ENCODE measurements at regions not wholly inside any gene's neighbourhood (a gene's known extent, or its start where the extent isn't known, plus 50 kb on each side); places are given as distances from the start of the nearest gene placed in this dataset.

DNA sequence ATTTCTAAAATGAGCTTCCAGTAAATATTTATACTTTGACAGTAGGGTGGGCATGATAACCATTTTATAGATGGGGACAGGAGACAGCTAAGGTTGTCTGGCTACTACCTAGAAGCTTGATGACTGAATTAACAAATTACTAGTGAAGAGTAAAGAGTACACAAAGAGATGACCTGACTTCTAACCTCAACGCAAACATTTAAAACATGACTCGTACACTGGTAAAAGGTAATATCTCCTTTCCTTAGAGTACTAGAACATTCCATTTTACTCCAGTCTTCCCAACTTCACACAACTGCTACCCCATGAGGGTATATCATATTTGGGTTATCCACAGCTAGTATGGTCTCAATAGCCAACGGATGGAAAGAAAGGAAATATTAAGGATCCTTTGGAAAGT, 258.9 kb downstream of the FOXO1 start:
- TF ChIP-seq, protein P1, sequence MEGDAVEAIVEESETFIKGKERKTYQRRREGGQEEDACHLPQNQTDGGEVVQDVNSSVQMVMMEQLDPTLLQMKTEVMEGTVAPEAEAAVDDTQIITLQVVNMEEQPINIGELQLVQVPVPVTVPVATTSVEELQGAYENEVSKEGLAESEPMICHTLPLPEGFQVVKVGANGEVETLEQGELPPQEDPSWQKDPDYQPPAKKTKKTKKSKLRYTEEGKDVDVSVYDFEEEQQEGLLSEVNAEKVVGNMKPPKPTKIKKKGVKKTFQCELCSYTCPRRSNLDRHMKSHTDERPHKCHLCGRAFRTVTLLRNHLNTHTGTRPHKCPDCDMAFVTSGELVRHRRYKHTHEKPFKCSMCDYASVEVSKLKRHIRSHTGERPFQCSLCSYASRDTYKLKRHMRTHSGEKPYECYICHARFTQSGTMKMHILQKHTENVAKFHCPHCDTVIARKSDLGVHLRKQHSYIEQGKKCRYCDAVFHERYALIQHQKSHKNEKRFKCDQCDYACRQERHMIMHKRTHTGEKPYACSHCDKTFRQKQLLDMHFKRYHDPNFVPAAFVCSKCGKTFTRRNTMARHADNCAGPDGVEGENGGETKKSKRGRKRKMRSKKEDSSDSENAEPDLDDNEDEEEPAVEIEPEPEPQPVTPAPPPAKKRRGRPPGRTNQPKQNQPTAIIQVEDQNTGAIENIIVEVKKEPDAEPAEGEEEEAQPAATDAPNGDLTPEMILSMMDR (conservative IDR thresholded peaks at IDR 0.05 in 1 of 2, IDR thresholded peaks at IDR 0.05 in 1 of 2; ENCODE audit: low read depth in 1 of 2, low read length in 2 of 2) = no peak
- no peak for TF ChIP-seq EZH2 (IDR thresholded peaks at IDR 0.05; ENCODE audit: low read length, missing control alignments)

Data from fibroblast of lung (primary cell).